ENCODE measurements at regions not wholly inside any gene's neighbourhood (a gene's known extent, or its start where the extent isn't known, plus 50 kb on each side); places are given as distances from the start of the nearest gene placed in this dataset.

- DNase-seq, result no peak
Observed at GRCh38 chr15:96687388-96688107, 357.0 kb downstream of the NR2F2 start.

DNA sequence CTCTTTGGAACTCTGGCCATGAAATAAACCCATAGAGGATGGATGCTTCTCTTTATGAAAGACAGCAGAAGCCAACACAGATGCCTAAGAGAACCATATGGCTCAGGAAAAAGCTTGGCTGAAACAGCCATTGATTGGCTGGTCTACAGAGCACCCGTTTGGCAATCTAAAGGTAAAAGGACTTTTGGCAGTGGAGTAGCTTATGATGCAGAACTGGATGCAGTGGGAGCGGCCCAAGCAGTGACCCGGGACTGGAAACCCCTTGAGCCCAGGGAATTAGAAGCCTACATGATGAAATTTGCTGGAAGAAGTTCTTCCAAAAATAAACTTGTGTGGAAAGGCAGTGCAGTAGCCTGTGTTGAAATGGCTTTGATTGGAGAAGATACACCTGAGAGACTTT, 360.2 kb downstream of the NR2F2 start:
- DNase-seq, result no peak

GRCh38 chr15:96692826-96693225, 362.3 kb downstream of the NR2F2 start:
- no peak for DNase-seq

- no peak for DNase-seq
Observed at GRCh38 chr15:96693515-96693914, 363.0 kb downstream of the NR2F2 start.

- no peak for DNase-seq
Observed at GRCh38 chr15:96693990-96694517, 363.6 kb downstream of the NR2F2 start.

GRCh38 chr15:96695426-96695825, 364.9 kb downstream of the NR2F2 start:
- no peak for DNase-seq

- no peak for DNase-seq
Observed at GRCh38 chr15:96699871-96700401, 369.4 kb downstream of the NR2F2 start.

DNA sequence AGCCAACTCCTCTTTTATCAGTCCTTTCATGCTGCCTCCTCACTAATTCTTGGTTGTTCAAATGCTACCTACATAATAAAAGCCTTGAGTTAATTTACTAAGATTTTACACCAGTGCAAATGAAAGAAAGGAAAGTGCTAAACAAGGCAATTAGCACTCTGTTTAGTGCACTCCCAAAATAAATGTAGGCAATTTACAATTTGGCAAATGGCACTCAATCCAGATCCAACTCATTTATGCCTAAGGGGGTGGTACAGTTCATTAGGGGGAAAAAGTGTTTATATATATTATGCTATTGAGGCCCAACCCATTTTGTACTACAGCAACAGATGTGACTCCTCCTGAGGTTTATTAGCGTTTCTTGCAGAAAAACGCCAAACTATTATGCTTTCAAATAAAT, 370.1 kb downstream of the NR2F2 start:
- DNase-seq, result no peak

GRCh38 chr15:96701443-96701842, 370.9 kb downstream of the NR2F2 start:
- no peak for DNase-seq

GRCh38 chr15:96701877-96702276, 371.4 kb downstream of the NR2F2 start:
- DNase-seq, result no peak

DNA sequence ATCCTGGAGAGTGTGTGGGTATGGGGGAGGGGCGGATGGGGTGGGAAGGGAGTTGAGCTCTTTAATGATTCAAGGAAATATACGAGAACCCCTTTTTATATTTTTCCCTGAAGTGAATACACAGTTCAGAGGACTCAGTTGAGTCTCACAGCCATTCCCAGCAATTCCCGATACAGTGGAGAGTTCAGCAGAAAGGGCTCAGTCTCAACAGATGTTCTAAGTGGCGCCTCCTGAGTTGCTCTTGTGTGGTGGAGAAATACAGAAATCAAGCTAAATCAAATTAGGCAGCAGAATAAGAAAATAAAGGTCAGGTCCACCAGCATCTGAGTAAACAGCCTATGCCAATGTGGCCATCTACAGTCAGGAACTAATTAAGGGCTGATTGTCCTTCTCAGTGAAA, 372.1 kb downstream of the NR2F2 start:
- no peak for DNase-seq

- no peak for DNase-seq
Observed at GRCh38 chr15:96703091-96703490, 372.6 kb downstream of the NR2F2 start.

GRCh38 chr15:96703794-96704550, 373.5 kb downstream of the NR2F2 start:
- no peak for DNase-seq

GRCh38 chr15:96716075-96716474, 385.6 kb downstream of the NR2F2 start:
- no peak for DNase-seq

DNA sequence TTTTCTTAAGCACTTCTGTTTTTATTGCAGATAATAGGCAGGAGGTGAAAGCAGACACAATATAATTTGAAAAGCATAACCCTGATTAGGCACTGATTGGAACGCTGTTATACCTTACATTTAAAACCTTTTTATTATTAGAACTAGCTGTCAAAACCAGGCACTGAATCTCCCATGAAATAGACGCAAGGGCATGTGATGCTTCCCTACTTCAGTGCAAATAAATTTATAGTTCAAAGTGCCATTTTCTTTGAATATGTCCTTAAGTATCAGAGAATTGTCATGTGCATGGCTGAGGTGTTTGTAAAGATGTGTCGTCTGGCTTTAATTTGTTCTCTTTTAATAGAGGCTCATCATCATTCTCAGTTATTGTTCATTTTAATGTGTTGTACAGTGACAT, 386.0 kb downstream of the NR2F2 start:
- no peak for DNase-seq

DNA sequence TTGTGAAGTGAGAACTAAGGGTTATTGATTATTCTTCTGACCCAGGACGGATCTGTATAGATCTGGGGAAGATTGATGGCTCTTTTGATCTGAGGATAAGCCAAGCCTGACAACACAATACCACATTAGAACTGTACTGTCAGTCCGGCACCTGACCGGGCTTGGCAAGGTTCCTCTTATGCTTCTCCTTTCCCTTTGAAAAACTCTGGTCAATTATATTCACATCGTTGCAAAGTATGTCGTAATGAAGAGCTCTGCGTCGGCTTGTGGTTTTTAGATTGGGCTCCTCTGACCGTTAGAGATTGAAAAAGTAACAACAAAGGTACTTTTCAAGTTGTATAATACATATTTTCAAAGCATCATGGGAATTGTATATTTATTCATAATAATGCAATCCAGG, 389.8 kb downstream of the NR2F2 start:
- no peak for DNase-seq

GRCh38 chr15:96720656-96721055, 390.2 kb downstream of the NR2F2 start:
- DNase-seq, result no peak

DNA sequence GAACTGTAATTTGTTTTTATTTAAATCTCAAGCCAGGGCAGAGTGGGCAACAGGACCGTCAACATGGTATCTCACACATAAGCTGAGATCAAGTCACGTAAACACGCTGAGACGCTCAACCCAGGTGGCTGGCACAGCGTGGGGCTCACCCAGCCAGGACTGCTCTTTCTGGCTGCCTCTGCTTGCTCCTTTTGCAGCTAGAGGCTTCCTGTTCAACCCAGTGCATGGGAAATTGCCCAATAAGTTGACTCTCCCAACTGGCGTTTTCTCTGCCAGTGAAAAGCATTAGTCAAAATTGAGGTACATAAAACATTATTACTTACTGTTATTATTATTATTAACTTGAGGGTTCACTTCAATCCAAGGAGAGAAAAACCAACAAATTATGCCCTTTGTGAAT, 398.1 kb downstream of the NR2F2 start:
- no peak for DNase-seq

- no peak for DNase-seq
Observed at GRCh38 chr15:96732704-96733103, 402.2 kb downstream of the NR2F2 start.

- DNase-seq, result no peak
Observed at GRCh38 chr15:96733721-96734120, 403.2 kb downstream of the NR2F2 start.

DNA sequence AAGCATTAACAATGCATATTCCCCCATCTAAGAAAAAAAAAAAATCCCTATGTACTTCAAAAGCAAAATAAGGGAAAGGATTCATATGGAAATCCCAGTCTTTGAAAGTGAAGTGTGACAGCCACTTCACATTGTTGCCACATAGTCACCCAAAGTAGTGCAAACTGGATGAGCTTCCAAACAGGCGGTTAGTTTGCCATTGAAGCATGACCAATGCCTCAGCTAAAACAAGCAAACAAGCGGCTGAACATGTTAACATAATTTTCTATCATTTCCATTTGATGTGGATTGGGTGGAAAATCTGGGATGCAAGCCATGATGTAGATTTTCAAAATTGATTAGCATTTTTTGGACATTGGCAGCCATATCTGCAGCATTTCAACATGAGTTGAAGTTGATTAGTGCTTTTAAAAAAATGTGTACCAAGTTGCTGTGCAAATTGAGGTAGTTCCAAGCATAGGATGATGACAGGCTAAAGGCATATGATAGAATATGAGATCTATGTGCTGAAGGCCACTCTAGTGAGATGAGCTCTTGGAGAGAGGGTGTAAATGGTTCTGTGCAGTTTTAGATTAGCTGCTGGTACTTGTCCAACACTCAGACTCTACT, 405.2 kb downstream of the NR2F2 start:
- no peak for DNase-seq

GRCh38 chr15:96736384-96736783, 405.9 kb downstream of the NR2F2 start:
- DNase-seq, result no peak

DNA sequence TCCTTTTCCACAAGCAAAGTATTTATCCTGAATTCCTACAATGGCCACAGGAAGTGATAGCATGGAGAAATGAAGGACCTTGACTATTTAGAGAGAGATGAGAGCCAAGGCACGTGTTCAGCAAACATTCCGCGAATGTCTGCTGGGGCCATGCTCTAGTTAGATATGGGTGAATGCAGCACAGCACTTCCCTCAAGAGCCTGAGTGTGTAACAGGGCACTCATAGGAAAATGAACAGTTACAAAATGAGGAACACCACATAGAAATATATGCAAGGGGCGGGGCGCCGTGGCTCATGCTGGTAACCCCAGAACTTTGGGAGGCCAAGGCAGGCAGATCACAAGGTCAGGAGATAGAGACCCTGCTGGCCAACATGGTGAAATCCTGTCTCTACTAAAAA, 406.9 kb downstream of the NR2F2 start:
- no peak for DNase-seq

DNA sequence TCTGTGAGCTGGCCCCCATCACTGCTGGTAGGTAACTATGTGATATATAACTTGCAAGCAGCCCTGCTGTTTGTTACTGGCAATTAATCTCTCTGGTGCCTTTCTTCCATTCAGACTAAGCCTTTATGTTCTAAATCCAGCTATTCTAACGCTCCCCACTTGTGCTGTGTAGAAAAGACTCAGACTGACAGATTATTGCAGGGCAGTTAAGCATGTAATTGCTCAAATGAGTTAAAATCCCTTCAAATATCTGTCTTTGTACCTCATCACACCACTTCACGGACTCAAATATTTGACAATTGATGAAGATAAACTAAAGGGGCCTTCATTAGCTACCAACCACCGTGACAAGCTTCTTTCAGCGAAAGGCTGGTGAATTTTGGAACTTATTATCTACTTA, 416.2 kb downstream of the NR2F2 start:
- DNase-seq, result no peak

Data from DMS 273 treated with DMSO at 0.1 percent for 48 hours (cell line).